EH (cell line): ENCODE measurements at regions not wholly inside any gene's neighbourhood (a gene's known extent, or its start where the extent isn't known, plus 50 kb on each side); places are given as distances from the start of the nearest gene placed in this dataset.

Experiments used
- DNase-seq: peaks from one replicate; pipeline ENCODE4 v3.0.0-alpha.2; 2015; ENCODE audit warnings: low read depth

DNA sequence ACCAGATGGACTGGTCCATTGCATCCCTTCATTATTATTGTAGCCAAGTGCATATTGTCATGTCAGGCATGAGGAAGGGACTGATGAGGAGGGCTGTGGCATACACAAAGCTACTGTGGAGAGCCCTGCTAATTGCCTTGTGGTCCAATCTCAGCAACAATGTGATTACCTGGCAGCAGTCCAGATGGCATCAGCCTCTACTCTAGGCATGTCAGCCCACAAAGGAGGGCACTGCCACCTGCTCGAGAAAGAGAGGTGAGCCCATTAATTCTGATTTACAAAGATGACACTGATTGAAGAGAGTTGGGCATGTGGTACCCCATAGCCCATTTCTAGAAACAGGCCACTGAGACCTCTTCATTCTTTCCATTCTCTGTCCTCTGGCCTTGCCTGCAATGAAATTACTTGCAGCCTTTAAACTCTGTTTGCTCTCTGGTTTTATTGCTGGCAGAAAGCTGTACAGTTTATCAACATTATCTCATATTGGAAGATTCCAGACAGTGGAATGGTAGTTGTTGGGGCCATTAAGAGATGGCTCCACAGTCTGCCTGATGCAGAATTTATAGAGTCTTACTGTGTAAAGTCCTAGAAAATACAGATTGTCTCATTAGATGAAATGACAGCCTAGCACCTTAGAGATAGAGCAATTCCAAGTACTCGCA lies 307.7 kb downstream of the ARPP21 start:
- peak; percentile 5 for DNase-seq

DNA sequence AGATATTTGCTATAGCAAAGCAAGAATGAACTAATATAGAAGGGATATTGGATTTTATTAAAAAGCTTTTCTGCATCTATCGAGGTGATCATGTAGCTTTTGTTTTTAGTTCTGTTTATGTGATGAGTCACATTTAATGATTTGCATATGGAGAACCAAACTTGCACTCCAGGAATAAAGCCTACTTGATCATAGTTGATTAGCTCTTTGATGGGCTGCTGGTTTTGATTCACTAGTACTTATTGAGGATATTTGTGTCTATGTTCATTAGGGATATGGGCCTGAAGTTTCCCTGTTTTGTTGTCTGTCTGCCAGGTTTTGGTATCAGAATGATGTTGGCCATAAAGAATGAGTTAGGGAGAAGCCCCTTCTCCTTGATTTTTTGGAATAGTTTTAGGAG lies 310.7 kb downstream of the ARPP21 start:
- DNase-seq, result no peak

DNA sequence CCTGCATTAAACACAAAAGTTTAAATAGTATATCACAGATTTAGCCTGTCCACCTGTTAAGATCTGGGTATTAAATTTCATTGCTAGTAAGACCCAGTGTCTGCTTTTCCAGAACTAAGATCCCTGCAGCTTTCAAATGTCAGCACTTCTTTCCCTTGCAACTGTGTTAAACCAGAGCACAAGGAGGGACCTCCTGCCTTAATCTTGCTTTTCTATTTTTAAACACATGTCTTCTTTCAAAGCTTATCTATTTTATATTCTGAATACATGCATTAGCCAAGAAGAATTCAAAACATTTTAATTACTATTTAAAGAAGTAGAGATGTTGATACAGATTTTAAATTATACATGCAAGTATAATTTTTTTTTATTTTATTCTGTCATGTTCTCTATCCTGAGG lies 315.1 kb downstream of the ARPP21 start:
- no peak for DNase-seq

DNA sequence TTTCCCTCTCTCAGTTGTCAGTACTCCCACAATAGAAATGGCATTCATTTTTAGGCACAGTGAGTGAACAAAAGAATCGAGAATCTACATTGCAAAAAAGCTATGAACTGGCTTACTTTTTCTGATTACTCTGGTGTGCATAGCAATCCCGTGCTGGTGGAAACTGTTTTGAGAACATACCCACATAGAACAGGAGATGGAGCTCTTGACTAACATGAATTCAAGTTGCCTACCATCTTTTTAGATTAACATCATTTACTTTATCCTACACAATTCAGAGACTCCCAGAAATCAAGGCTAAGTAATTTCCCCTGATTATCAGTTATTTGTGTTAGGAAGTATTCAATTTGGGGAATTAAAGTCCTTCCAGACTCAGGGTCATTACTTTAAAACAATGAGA lies 326.6 kb downstream of the ARPP21 start:
- peak; percentile 53 for DNase-seq

DNA sequence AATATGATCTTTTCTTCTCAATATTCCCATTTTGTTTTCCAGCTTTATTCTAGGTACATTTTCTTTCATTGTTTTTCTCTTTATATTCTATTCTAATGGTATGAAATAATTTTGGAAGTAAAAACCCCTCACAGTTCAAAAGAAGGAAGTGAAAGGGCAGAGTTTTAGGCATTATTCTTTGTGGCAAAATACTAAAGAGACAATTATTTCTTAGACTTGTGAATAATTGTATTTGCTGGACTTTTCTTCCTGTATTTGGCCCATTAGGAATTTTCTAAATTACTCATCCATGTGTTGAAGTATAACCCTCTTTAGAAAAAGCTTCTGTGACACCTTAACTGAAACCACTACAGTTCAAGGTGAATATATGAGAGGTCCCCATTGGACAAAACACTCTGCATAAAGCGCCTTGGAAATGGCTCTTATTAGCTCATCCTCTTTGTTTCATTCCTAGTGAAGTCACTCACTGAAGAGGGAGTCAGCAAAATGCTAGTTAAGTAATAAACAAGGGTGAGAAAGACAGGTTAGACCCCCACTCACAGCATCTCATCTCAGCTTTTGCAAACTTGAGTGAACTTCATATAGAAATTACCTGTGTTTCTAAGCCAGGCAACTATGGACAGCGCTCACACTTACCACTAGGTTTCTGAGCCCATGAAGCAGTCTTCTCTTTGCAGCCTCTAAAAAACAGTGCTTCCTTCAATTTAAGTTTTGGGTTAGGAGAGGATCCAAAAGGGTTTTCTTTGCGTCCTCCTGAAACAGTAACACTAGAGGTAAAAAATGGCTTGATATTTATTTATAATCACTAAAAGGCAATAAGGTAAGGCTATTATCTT lies 327.5 kb downstream of the ARPP21 start:
- DNase-seq, result no peak

DNA sequence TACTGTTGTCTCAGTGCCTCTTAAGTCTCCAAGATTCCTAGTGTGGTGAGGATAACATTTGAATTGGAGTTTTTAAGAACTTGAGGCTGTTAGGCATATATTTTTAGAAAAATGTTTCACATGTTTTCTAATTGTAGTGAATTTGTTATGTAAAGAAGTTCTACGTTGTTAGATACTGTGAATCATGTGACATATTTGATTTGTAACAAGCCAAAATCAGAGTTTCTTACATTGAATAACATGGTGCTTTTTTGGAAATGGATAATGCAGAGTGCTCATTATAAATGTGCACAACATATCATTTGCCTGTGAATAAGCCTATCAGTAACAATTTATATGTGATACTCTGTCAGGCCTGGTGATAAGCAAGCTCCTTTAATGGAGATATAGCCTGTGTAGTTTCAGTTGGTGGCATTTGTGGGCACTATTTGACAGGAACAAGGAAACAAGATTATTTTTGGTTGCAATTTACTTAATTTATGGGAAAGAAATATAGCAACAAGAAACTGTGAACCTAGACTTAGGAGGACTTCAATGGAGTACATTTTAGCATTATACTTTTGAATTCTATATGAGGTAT lies 328.8 kb downstream of the ARPP21 start:
- no peak for DNase-seq

DNA sequence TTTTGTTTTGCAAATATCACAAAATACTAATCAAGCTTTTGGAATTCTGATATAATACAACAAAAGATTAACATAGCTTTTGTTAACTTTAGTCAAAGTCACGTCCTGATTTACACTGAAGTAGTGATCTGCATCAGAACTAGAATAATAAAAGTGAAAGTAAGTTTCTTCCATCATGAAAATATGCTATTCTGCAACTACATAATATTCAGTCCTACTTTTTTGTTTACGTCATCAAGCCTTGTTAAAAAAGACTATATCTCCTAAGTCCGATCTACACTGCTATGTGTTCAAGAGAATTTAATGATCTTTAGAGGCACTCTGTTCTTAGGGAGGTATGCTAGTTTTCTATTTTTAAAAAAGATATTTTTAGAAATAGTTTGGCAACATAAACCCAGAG lies 330.1 kb downstream of the ARPP21 start:
- DNase-seq, result peak; percentile 7

DNA sequence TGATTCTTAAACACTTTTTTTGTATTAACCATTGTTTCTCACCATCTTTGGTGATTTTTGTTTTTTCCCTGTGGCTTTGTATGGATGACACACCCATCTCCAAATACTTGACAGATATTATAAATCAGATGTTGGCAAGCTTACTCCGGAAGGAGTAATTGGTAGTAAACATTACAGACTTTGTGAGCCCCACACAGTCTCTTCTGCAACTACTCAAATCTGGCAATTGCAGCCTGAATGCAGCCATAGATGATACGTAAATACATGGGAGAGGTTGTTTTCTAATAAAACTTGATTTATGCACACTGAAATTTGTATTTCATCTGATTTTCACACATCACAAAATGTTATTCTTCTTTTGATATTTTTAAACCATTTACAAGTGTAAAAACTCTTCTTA lies 331.5 kb downstream of the ARPP21 start:
- DNase-seq, result no peak

DNA sequence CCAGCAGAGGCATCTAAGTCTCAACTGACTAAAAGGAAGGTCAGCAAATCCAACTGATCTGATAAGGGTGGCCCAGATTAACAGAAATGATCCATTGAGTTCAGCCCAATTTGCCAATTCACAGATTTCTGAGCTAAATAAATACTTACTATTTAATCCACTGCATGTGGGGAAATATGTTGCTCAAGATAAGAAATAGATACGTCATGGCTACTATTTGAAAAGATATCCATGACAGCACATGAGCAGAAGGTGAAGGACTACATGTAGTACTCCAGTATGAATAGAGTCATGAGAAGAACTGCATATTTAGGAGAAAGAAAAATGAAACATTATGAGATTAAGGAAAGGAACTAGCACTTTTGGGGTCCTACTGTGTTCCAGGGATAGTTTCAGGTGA lies 332.4 kb downstream of the ARPP21 start:
- DNase-seq, result no peak

DNA sequence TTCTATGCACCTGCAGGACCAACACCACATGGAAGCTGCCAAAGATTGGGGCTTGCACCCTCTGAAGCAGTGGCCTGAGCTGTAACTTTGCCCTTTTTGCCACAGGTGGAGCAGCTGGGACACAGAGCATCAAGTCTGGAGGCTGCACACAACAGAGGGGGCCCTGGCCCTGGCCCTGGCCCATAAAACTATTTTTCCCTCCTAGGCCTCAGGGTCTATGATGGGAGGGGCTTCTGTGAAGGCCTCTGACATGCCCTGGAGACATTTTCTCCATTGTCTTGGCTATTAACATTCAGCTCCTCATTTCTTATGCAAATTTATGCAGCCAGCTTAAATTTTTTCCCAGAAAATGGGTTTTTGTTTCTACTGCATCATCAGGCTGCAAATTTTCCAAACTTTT lies 335.5 kb downstream of the ARPP21 start:
- no peak for DNase-seq

DNA sequence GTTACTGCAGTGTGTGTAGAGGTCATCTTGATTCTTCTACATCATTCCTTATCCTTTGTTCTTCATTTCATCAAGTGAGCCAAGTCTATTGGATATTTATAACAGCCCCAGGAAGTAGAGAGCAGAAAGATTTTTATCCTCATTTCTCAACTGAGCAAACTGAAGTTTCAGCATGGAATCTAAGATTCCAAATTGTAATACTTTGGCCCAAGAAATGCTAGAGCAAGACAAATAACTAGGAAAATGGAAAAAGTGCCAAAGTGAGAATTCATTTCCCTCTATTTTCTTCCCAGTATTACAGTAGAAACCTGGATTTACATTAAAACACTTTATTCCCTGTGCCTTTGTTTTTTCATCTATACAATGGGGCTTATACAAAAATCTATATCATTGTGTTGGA lies 346.8 kb downstream of the ARPP21 start:
- DNase-seq, result no peak

DNA sequence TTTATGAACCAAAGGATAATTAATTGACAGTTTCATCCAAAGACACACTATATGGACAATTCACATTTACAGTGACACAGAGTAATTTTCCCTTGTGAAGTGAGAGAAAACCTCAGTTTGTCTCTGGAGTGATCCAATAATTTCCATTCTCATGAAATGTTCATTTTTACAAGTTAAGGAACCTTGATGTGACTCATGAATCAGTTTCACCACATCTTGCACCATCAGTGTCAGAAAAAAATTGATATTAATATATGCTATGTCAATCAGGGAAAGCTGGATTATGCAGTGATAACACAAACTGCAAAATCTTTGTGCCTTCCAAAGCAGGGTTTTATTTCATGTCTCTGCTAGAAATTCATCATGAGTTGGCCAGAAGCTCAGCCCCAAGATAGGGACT lies 348.1 kb downstream of the ARPP21 start:
- no peak for DNase-seq

DNA sequence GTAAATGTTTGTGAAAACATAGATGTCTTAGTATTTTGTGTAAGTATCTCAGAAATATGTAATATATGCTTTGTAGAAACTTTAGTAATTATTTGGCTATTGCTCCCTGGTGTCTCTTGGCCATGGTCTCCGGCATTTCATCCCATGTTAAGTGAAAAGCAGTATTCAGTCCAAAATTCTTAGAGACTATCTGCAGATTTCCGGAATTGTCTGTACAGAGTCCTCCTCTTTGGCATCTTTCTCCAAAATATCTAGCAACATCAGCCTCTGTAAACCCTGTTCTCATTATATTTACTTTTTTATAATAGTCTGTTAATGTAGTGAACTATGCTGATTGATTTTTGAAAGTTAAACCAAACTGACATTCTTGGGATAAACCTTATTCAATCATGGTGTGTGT lies 352.7 kb downstream of the ARPP21 start:
- DNase-seq, result no peak

DNA sequence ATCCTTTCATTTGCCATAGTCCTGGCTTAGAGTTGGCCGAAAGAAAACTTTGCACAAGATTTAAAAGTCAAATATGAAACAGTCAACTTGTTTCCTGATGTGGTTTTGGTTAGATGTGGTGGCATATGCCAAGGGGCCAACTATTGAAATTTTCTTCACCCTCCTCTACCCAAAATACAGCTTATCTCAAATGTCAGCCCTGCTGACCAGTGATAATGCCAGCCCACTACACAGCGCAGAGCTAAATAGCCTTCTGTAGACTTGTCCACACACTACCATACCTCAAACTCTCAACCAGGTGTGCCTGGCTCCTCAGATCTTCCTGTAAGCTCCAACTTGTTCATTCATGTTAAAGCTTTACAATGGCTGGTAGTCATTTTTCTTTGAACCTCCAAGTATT lies 368.5 kb upstream of the STAC start:
- no peak for DNase-seq

DNA sequence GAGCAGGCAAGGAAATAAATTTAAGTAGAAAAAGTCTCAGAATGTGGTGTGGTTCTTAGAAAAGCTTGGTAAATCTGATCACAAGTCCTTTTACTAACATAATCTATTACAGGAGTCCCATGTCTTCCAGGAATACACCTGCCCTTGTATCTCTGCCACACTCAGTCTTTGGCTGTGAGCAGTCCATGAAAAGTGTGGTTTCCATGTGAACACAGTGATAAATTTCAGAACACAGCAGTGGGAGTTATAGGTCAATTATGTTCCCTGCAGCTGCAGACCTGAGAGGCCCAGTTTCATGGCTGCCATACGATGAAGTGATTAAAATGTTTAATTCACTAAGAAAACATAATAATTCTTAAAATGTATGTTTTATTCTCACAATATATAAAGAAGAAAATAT lies 366.9 kb upstream of the STAC start:
- no peak for DNase-seq

DNA sequence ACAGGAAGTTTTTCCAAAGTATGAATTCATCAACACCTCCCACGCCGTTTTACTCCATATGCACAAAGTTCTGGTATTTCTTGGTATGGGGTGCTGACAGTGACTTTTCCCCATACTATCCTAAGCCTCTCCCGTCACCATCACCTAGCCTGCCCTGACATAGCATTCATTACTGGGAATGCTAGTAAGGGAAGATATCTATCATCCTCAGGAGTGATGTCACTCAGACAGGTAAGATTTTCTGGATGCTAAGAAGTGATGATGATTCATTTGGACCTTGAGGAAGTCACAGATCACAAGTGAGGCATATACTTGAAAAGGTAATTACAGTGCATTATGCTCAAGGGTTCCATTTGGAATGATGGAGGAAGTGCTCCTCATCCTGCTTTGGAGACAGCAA lies 355.1 kb upstream of the STAC start:
- DNase-seq, result no peak

DNA sequence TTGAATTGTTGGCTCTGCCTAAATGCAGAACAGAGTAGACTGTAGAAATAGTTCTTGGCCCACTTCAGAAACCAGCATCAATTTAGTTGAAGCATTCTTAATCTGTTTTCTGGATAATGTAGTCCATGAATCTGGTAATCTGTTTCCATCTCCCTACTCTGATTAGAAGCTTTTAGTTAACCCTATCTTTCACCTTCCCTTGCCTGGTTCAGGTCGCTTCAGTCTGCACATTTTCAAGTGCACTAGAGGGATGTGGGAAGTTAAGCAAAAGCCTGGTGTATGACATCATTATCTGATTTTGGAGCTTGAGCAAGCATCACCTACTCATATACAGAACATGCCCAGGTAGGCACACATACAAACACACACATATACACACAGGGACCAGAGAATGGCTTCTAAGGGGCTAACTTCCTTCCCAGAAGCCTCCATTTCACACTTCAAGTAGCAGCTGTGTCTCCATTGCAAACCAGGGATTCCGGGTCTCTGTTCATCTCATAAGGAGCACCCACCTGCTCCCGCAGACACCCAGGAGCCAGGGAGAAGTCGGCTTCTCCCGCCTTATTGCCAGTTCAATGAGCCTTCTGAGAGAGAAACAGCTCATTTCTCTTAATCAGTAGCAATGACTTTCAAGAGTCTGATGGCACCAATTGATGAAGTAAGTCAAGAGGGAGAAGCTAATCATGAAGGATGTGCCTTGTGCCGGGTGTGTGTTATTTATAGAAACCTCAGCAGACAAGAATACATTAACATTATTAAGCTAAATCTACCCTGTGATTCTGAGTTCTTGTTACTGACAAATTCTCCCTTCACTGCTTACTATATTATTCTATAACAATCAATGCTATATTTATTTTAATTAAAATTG lies 347.9 kb upstream of the STAC start:
- no peak for DNase-seq

DNA sequence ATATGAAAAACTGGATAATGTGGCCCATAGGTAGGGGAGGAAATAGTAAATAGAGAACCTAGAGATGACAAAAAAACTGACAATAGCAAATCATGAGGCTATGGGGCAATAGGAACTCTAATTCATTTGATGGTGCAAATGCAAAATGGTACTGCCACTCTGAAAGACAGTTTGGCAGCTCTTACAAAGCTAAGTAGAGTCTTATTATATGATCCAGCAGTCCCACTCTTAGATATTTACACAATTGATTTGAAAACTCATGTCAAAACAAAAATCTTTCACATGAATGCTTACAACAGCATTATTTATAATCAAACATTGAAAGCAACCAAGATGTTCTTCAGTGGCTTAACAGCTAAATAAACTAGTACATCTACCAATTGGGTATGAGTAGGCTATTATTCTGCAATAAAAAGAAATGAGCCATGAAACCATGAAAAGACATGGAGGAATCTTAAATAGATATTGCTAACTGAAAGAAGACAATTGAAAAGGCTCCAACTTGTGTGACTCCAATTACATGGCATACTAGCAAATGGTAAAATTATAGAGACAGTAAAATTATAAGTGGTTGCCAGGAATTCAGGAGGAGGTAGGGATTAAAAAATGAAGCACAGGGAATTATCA lies 321.8 kb upstream of the STAC start:
- DNase-seq, result no peak

DNA sequence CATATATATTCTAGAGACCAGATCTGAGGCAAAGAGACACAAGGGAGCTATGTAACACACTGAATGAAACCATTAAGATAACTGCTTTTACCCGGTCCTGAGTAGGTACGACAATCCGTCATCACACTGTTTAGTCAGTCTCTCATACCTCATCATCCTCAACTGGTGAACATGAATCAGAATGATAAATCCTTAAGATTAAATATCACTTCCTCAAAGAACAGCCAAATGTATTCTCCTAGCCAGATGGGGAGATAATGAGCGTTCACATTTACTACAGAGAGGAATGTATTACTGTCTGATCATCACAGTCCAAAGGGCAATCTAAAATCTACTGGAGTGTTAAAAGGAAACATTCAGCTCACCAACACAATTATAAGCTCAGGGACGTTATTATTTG lies 319.4 kb upstream of the STAC start:
- DNase-seq, result no peak

DNA sequence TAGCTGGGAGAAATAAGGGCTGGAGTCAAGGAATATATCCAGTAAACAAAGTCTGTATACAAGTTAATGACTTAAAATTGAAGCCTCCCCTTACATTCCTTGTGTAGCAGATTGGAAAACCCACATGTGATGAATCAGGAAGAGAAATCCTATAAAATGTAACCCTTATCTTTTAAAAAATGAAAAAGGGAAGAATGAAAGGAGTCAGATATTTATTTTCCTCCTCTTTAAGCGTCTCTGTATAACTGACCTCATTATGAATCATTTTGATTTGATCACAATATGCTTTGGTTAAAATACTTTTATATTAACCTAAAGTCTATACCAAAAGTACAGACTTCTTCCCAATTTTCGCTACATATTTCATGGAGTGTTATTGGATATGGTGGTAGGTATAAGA lies 316.3 kb upstream of the STAC start:
- DNase-seq, result no peak

DNA sequence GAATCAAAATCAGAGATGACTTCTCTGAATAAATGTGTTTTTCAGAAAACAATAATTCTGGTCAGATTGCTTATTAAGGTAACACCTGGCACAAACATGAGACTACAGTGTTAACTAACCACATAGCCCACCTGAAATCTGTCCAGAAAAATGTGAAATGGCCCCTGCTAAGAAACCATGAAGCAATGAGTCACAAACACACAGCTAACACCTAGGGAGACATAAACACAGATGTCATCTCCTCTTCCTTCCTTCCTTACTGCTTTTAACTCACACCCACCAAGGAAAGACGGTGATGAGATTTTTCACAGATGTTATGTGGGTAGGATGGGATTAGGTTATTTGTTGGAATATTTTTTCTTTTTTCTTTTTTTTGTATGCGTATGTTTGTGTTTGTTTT lies 315.0 kb upstream of the STAC start:
- DNase-seq, result no peak

DNA sequence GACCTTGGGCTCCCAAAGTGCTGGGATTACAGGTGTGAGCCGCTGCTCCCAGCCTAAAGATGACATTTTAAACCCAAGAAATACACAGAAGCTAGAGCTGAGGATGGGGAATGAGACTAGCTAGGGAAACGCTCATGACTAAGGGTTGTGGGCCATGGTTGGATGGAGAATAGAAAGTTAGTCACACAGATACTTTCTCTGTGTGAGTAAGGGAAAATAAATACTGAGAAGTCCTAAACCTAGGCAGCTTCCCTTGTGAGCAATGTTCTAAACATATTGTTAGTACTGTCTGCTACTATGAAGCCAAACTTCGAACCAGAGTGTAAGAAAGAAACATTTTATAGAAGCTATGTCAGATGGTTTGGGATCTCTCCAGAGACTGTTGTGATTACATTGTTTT lies 304.8 kb upstream of the STAC start:
- no peak for DNase-seq
